ENCODE measurements at regions not wholly inside any gene's neighbourhood (a gene's known extent, or its start where the extent isn't known, plus 50 kb on each side); places are given as distances from the start of the nearest gene placed in this dataset.

DNA sequence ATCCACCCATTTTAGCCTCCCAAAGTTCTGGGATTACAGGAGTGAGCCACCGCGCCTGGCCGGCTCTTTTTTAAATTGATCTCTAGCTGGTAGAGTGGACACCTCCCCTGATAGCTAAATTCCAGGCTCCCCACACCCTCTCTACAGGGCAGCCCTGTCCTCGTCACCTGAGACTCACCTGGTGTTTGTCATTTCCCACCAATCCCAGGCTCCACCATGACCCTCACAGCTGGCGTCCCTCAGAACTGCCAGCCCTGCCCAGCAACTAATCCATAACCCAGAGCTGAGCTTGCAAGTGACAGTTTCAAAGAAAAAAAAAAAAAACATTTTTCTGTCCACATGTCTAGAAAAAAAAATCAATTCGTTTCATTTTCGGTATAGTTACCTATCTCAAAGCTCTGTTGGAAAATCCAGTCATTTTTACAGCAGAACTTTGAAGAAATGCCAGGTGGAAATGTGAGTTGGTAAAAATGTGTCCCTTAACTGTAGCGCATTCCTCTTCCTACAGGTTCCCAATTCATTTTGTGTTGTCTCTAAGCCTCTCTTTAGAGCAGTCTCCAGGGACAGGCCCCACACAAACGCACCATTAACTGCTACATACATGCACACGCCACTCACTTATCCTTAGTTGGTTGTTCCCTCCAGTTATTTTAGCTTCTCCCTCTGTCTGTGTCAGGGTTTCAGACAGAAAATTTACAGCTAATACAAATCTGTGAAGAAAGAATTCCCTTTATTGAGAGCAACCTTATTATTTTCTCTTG lies 294.7 kb downstream of the FBXO15 start:
- TF ChIP-seq, protein P1, sequence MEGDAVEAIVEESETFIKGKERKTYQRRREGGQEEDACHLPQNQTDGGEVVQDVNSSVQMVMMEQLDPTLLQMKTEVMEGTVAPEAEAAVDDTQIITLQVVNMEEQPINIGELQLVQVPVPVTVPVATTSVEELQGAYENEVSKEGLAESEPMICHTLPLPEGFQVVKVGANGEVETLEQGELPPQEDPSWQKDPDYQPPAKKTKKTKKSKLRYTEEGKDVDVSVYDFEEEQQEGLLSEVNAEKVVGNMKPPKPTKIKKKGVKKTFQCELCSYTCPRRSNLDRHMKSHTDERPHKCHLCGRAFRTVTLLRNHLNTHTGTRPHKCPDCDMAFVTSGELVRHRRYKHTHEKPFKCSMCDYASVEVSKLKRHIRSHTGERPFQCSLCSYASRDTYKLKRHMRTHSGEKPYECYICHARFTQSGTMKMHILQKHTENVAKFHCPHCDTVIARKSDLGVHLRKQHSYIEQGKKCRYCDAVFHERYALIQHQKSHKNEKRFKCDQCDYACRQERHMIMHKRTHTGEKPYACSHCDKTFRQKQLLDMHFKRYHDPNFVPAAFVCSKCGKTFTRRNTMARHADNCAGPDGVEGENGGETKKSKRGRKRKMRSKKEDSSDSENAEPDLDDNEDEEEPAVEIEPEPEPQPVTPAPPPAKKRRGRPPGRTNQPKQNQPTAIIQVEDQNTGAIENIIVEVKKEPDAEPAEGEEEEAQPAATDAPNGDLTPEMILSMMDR (IDR thresholded peaks at IDR 0.05), result no peak
- no peak for TF ChIP-seq POLR2A (IDR thresholded peaks at IDR 0.05)

All from thyroid gland (tissue), 4 donors.